PC-9 (cell line): ENCODE measurements at regions not wholly inside any gene's neighbourhood (a gene's known extent, or its start where the extent isn't known, plus 50 kb on each side); places are given as distances from the start of the nearest gene placed in this dataset.

Source experiments
- BruUV-seq: library from RNA; stranded (reverse); fragments of 400-500 nt; replicated peaks from 2 replicates; lab custom pipeline; 2021; lab: Mats Ljungman, UMichigan
- CTCF ChIA-PET: fragments of 300-600 bp; sonication (Branson Sonifier 250); formaldehyde crosslinking; loops from one replicate; lab custom pipeline; 2022; ENCODE audit warnings: antibody characterized with exemption; lab: Charles Lee
- POLR2A ChIA-PET: fragments of 300-600 bp; sonication (Branson Sonifier 250); formaldehyde crosslinking; loops from one replicate; lab custom pipeline; 2022; ENCODE audit warnings: antibody characterized with exemption; ENCODE audit not compliant: unreplicated experiment; lab: Charles Lee
- DNase-seq, 2 experiments: peaks; one replicate each; pipeline versions ENCODE4 v3.0.0 to v3.0.0-alpha.2; 2015 to 2022; ENCODE audit warnings: mixed read lengths in 1 of 2
- H2AFZ ChIP-seq: fragments of 200-600 bp; sonication (generic); 2 replicates; pipeline ENCODE4 v1.8.1; 2017; ENCODE audit warnings: antibody characterized with exemption
- H3F3A ChIP-seq: fragments of 200-600 bp; sonication (generic); 2 replicates; pipeline ENCODE4 v1.8.1; 2017; ENCODE audit warnings: antibody characterized with exemption, mild to moderate bottlenecking, low read depth; ENCODE audit not compliant: insufficient read depth
- H3K27ac ChIP-seq: fragments of 200-600 bp; sonication (generic); 2 replicates; pipeline ENCODE4 v1.6.1; 2016; ENCODE audit warnings: mixed run types
- H3K27me3 ChIP-seq: fragments of 200-600 bp; sonication (generic); 2 replicates; pipeline ENCODE4 v1.6.1; 2016; ENCODE audit warnings: low read depth, mixed run types; ENCODE audit not compliant: insufficient read depth
- H3K36me3 ChIP-seq: fragments of 200-600 bp; sonication (generic); 2 replicates; pipeline ENCODE4 v1.6.1; 2016; ENCODE audit warnings: low read depth, mixed run types
- H3K4me1 ChIP-seq: fragments of 200-600 bp; sonication (generic); replicated peaks from 2 replicates; pipeline ENCODE4 v1.6.1; 2016; ENCODE audit warnings: mixed run types; ENCODE audit not compliant: insufficient read depth
- H3K4me2 ChIP-seq: fragments of 200-600 bp; sonication (generic); 2 replicates; pipeline ENCODE4 v1.6.1; 2017; ENCODE audit warnings: mixed run types
- H3K4me3 ChIP-seq: fragments of 200-600 bp; sonication (generic); 2 replicates; pipeline ENCODE4 v1.6.1; 2016; ENCODE audit warnings: mixed run types
- H3K79me2 ChIP-seq: fragments of 200-600 bp; sonication (generic); 2 replicates; pipeline ENCODE4 v1.6.1; 2017; ENCODE audit warnings: low read depth, mixed run types
- H3K9me2 ChIP-seq: fragments of 200-600 bp; sonication (generic); 2 replicates; pipeline ENCODE4 v1.8.1; 2017; ENCODE audit warnings: mild to moderate bottlenecking; ENCODE audit not compliant: insufficient read depth
- H3K9me3 ChIP-seq: fragments of 200-600 bp; sonication (generic); 2 replicates; pipeline ENCODE4 v1.8.1; 2016; ENCODE audit warnings: low read depth; ENCODE audit not compliant: insufficient read depth
- H4K20me1 ChIP-seq: fragments of 200-600 bp; sonication (generic); 2 replicates; pipeline ENCODE4 v1.8.1; 2017; ENCODE audit not compliant: insufficient read depth
- EZH2 ChIP-seq: fragments of 200-600 bp; sonication (generic); IDR thresholded peaks from 2 replicates; pipeline ENCODE4 v1.8.0; 2017; ENCODE audit warnings: antibody characterized with exemption, low read depth
- intact Hi-C: fragments of 100-400 bp; cut with micrococcal nuclease; formaldehyde crosslinking; loops from one replicate; pipeline ENCODE4 v1.10.0; 2022; ENCODE audit not compliant: unreplicated experiment
- TF ChIP-seq, protein P1 (sequence below): fragments of 200-600 bp; sonication (generic); conservative IDR thresholded peaks from 2 replicates; pipeline ENCODE4 v1.6.1; 2017; ENCODE audit warnings: mixed run types, antibody characterized with exemption, mild to moderate bottlenecking, moderate library complexity

DNA sequence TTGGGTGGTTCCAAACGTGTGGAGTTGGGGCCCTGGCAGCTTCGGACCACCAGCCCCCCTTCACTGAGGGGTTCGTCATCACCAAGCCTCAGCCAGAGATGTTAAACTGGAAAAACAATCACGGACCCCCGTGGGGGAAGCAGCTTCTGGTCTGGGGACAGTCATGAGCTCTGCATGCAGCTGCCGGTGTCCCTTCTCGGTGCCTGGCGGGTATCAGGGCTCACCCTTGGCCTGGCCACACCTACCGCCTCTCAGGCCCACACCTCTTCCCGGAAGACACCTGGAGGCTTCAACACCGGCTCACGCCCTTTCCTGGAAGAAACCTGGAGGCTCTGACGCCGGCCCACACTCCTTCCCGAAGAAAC, 77.8 kb upstream of the BHLHE23 start:
- TF ChIP-seq EZH2, result no peak
- TF ChIP-seq, protein P1, sequence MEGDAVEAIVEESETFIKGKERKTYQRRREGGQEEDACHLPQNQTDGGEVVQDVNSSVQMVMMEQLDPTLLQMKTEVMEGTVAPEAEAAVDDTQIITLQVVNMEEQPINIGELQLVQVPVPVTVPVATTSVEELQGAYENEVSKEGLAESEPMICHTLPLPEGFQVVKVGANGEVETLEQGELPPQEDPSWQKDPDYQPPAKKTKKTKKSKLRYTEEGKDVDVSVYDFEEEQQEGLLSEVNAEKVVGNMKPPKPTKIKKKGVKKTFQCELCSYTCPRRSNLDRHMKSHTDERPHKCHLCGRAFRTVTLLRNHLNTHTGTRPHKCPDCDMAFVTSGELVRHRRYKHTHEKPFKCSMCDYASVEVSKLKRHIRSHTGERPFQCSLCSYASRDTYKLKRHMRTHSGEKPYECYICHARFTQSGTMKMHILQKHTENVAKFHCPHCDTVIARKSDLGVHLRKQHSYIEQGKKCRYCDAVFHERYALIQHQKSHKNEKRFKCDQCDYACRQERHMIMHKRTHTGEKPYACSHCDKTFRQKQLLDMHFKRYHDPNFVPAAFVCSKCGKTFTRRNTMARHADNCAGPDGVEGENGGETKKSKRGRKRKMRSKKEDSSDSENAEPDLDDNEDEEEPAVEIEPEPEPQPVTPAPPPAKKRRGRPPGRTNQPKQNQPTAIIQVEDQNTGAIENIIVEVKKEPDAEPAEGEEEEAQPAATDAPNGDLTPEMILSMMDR, result no peak
- Histone ChIP-seq H3K9me2 (no peaks in the 10 kb centered on the region), H3K27me3 (peaks cover 90% of the 10 kb centered on the region), H4K20me1 (no peaks in the 10 kb centered on the region; the same call in none of the 2 replicates), H3K4me2 (no peak overlapping the region), H3K4me3 (no peak overlapping the region), H3K79me2 (no peaks in the 10 kb centered on the region), H3F3A (peaks cover 5% of the 10 kb centered on the region; the same call in 1 of the 2 replicates), H3K36me3 (no peaks in the 10 kb centered on the region), H3K27ac (no peak overlapping the region), H3K9me3 (no peaks in the 10 kb centered on the region), H3K4me1 (0 out of 2 replicates have a peak, but pooled peaks cover 9% of the 10 kb centered on the region), H2AFZ (no peak overlapping the region)
- DNase-seq, result no peak
- intact Hi-C loops, result no loop called here
- ChIA-PET POLR2A (no interaction called here), CTCF (no interaction called here)
- no TSS peak for BruUV-seq

DNA sequence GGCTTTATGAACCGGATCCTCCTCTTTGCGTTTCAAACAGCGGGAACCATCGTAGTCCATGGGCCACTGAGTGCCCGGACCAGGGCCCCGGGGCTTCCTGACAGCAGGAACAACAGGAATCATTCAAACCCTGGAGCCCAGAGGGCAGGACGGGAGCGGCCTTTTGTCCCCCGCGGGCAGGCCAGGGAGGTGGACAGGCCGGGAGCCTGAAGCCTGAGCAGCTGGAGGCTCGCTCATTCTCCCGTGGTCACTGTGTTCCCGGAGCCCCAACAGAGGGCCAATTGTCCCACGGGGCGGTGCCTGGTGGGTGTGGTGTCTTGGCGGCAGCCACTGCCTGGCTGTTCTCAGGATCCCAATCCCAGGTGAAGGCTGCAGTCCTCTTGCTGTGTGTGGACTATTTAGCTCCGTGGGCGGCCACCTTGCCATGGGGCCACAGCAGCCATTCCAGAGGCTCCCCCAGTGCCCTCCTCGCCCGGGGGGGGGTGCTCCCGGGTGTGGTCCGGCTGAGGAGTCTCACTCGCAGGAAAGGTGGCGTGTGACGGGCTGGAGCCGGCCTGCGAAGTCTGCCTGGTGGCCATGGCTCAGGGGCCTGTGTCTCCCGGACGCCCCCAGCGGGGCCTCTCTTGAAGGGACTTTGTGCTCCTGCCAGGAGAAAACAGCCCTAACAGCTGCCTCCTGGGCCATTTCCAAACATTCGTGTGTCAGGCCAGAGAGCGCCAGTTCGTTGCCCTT, 77.2 kb upstream of the BHLHE23 start:
- CTCF ChIA-PET, result no interaction called here
- Histone ChIP-seq H3K36me3 (no peaks in the 10 kb centered on the region), H3K27me3 (peaks cover 84% of the 10 kb centered on the region), H3K4me1 (0 out of 2 replicates have a peak, but pooled peaks cover 4% of the 10 kb centered on the region), H3K9me3 (no peaks in the 10 kb centered on the region), H3K79me2 (no peaks in the 10 kb centered on the region), H3F3A (peaks cover 4% of the 10 kb centered on the region; the same call in 1 of the 2 replicates), H3K9me2 (no peaks in the 10 kb centered on the region), H4K20me1 (no peaks in the 10 kb centered on the region; the same call in none of the 2 replicates), H3K4me2 (no peak overlapping the region), H3K4me3 (no peak overlapping the region), H2AFZ (no peak overlapping the region), H3K27ac (no peak overlapping the region)
- TF ChIP-seq, protein P1, result no peak
- no peak for TF ChIP-seq EZH2
- intact Hi-C loops, result no loop called here
- BruUV-seq, result no TSS peak
- POLR2A ChIA-PET, result no interaction called here
- DNase-seq, result no peak

DNA sequence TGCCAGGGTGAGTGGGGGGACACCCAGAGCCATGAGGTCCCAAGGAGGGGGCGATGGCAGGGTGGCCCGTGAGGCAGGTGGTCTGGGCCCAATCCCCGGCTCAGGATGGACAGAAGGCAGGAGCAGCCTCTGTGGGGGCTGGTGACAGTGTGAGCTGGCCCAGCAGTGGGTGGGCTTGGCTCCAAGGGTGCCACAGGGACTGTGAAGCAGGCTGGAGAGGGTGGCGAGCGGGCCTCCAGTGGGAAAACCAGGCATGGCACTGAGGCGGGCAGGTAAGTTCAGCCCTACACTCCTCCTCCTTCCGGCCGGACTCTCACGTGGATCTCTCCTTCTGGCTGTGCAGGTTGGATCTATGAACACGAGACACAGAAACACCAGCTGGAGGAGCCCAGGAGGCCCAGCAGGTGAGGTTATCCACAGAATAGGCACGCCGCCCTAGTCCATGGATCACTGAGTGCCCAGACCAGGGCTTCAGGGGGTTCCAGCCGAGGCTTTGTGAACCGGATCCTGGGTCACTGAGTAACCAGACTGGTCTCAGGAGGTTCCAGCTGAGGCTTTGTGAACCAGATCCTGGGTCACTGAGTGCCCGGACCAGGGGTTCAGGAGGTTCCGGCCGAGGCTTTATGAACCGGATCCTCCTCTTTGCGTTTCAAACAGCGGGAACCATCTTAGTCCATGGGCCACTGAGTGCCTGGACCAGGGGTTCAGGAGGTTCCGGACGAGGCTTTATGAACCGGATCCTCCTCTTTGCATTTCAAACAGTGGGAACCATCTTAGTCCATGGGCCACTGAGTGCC, 76.4 kb upstream of the BHLHE23 start:
- no peak for DNase-seq
- Histone ChIP-seq H3K4me3 (no peak overlapping the region), H4K20me1 (no peaks in the 10 kb centered on the region; the same call in none of the 2 replicates)

More for the DNA sequence above, 76.4 kb upstream of the BHLHE23 start:
- Histone ChIP-seq H3K9me2 (no peaks in the 10 kb centered on the region), H3K79me2 (no peaks in the 10 kb centered on the region), H3K27ac (no peak overlapping the region), H3K9me3 (no peaks in the 10 kb centered on the region), H2AFZ (no peak overlapping the region), H3K4me1 (no peaks in the 10 kb centered on the region), H3K36me3 (no peaks in the 10 kb centered on the region), H3F3A (no peaks in the 10 kb centered on the region), H3K4me2 (no peak overlapping the region), H3K27me3 (peaks cover 82% of the 10 kb centered on the region)
- no TSS peak for BruUV-seq
- POLR2A ChIA-PET, result no interaction called here
- TF ChIP-seq, protein P1, result no peak
- TF ChIP-seq EZH2, result no peak
- CTCF ChIA-PET, result no interaction called here
- intact Hi-C loops, result no loop called here
